SU-DHL-6 (cell line): ENCODE measurements at regions not wholly inside any gene's neighbourhood (a gene's known extent, or its start where the extent isn't known, plus 50 kb on each side); places are given as distances from the start of the nearest gene placed in this dataset.

Experiments
- H2AFZ ChIP-seq: fragments of 200-600 bp; sonication (generic); 2 replicates; pipeline ENCODE4 v1.6.1; 2014; ENCODE audit warnings: low read depth, mild to moderate bottlenecking, moderate library complexity, mixed read lengths, antibody characterized with exemption, low read length; ENCODE audit not compliant: severe bottlenecking
- H3F3A ChIP-seq: fragments of 200-600 bp; shearing (Covaris generic); 2 replicates; pipeline ENCODE4 v1.6.0; 2016; ENCODE audit warnings: antibody characterized with exemption, mild to moderate bottlenecking; ENCODE audit not compliant: insufficient read depth
- H3K27ac ChIP-seq: fragments of 200-600 bp; sonication (generic); 2 replicates; pipeline ENCODE4 v1.5.1; 2016; ENCODE audit warnings: low read depth, mild to moderate bottlenecking, low read length, moderate library complexity, mixed read lengths
- H3K27me3 ChIP-seq: fragments of 200-600 bp; sonication (generic), shearing (Covaris generic); 2 replicates; pipeline ENCODE4 v1.6.0; 2014; ENCODE audit warnings: mild to moderate bottlenecking, low read length
- H3K36me3 ChIP-seq: fragments of 200-600 bp; sonication (generic); 2 replicates; pipeline ENCODE4 v1.6.1; 2014; ENCODE audit warnings: mild to moderate bottlenecking, low read length, mixed read lengths
- H3K4me2 ChIP-seq: fragments of 300-600, 200-600 bp; shearing (Covaris generic), sonication (generic); 2 replicates; pipeline ENCODE4 v1.6.0; 2014; ENCODE audit warnings: low read length, low read depth, mild to moderate bottlenecking; ENCODE audit not compliant: poor library complexity, severe bottlenecking
- H3K4me3 ChIP-seq: fragments of 200-600 bp; sonication (generic); 2 replicates; pipeline ENCODE4 v1.5.1; 2014; ENCODE audit warnings: antibody characterized with exemption, low read length, mild to moderate bottlenecking, mixed read lengths; ENCODE audit not compliant: insufficient read depth, poor library complexity, severe bottlenecking
- H3K79me2 ChIP-seq: fragments of 200-600 bp; sonication (generic); 2 replicates; pipeline ENCODE4 v1.6.1; 2014; ENCODE audit warnings: mild to moderate bottlenecking, low read length, moderate library complexity; ENCODE audit not compliant: insufficient read depth
- H3K9ac ChIP-seq: fragments of 200-600 bp; sonication (generic); 2 replicates; pipeline ENCODE4 v1.7.0; 2014; ENCODE audit warnings: mild to moderate bottlenecking, low read length
- H3K9me2 ChIP-seq: fragments of 200-600 bp; sonication (generic); replicated peaks from 2 replicates; pipeline ENCODE4 v1.6.1; 2014; ENCODE audit warnings: low read length; ENCODE audit not compliant: insufficient read depth
- H3K9me3 ChIP-seq: fragments of 200-600 bp; sonication (generic); 2 replicates; pipeline ENCODE4 v1.6.1; 2014; ENCODE audit warnings: low read length, mixed read lengths; ENCODE audit not compliant: insufficient read depth
- H4K20me1 ChIP-seq: fragments of 200-600 bp; sonication (generic); 2 replicates; pipeline ENCODE4 v1.6.1; 2014; ENCODE audit warnings: low read depth, mild to moderate bottlenecking, antibody characterized with exemption, low read length, moderate library complexity, mixed read lengths
- CTCF ChIP-seq: fragments of 200-600 bp; sonication (generic); IDR thresholded peaks from one replicate; pipeline ENCODE4 v1.5.1; 2017; ENCODE audit warnings: antibody characterized with exemption, mild to moderate bottlenecking, low read length, moderate library complexity; ENCODE audit not compliant: insufficient read depth, poor library complexity, severe bottlenecking
- EZH2phosphoT487 ChIP-seq: fragments of 200-600 bp; sonication (generic), shearing (Covaris generic); conservative IDR thresholded peaks from 2 replicates; pipeline ENCODE4 v1.6.1; 2018; ENCODE audit warnings: mild to moderate bottlenecking, antibody characterized with exemption, low read length, moderate library complexity, mixed read lengths

- no peaks in the 10 kb centered on the region for H3K36me3 ChIP-seq
- TF ChIP-seq EZH2phosphoT487 (no peak), CTCF (no peak)
- H3K9me3 ChIP-seq: no peaks in the 10 kb centered on the region
- no peak overlapping the region for H3K4me3 ChIP-seq
- no peaks in the 10 kb centered on the region for H3K27me3 ChIP-seq
- no peaks in the 10 kb centered on the region for H3F3A ChIP-seq
- no peaks in the 10 kb centered on the region for H3K9me2 ChIP-seq
- no peak overlapping the region for H3K4me2 ChIP-seq
- H3K27ac ChIP-seq: no peak overlapping the region
- no peak overlapping the region for H3K9ac ChIP-seq
- H4K20me1 ChIP-seq: no peaks in the 10 kb centered on the region
- no peaks in the 10 kb centered on the region for H3K79me2 ChIP-seq
- H2AFZ ChIP-seq: no peak overlapping the region
Measured at GRCh38 chrX:25737540-25737939, 400.6 kb upstream of the MAGEB18 start.

- H3F3A ChIP-seq: no peaks in the 10 kb centered on the region
- H3K27me3 ChIP-seq: no peaks in the 10 kb centered on the region
- TF ChIP-seq EZH2phosphoT487: no peak
- H3K4me3 ChIP-seq: no peak overlapping the region
- no peak overlapping the region for H2AFZ ChIP-seq
- no peak overlapping the region for H3K9ac ChIP-seq
- H3K9me3 ChIP-seq: no peaks in the 10 kb centered on the region
- H3K27ac ChIP-seq: no peak overlapping the region
- no peaks in the 10 kb centered on the region for H4K20me1 ChIP-seq
- no peak overlapping the region for H3K4me2 ChIP-seq
- no peaks in the 10 kb centered on the region for H3K36me3 ChIP-seq
- H3K9me2 ChIP-seq: no peaks in the 10 kb centered on the region
- no peaks in the 10 kb centered on the region for H3K79me2 ChIP-seq
Measured at GRCh38 chrX:25742334-25742733, 395.8 kb upstream of the MAGEB18 start.

- Histone ChIP-seq H2AFZ (no peak overlapping the region), H3K27ac (no peak overlapping the region), H3K9me2 (no peaks in the 10 kb centered on the region), H3K36me3 (no peaks in the 10 kb centered on the region), H3F3A (no peaks in the 10 kb centered on the region), H4K20me1 (no peaks in the 10 kb centered on the region), H3K79me2 (no peaks in the 10 kb centered on the region), H3K4me3 (no peak overlapping the region), H3K27me3 (no peaks in the 10 kb centered on the region), H3K9ac (no peak overlapping the region), H3K4me2 (no peak overlapping the region), H3K9me3 (no peaks in the 10 kb centered on the region)
- TF ChIP-seq EZH2phosphoT487 (no peak), CTCF (no peak)
Measured at GRCh38 chrX:25754399-25754798, 383.7 kb upstream of the MAGEB18 start.

- Histone ChIP-seq H3K9ac (no peak overlapping the region), H3K79me2 (no peaks in the 10 kb centered on the region), H3F3A (no peaks in the 10 kb centered on the region), H3K27ac (no peak overlapping the region), H3K4me3 (no peak overlapping the region), H3K9me2 (no peaks in the 10 kb centered on the region), H3K36me3 (no peaks in the 10 kb centered on the region), H2AFZ (no peak overlapping the region), H3K27me3 (no peaks in the 10 kb centered on the region), H4K20me1 (no peaks in the 10 kb centered on the region), H3K9me3 (no peaks in the 10 kb centered on the region), H3K4me2 (no peak overlapping the region)
- no peak for TF ChIP-seq CTCF
- TF ChIP-seq EZH2phosphoT487: no peak
Measured at GRCh38 chrX:25755194-25755593, 382.9 kb upstream of the MAGEB18 start.
